RPMI7951 (cell line): ENCODE measurements at regions not wholly inside any gene's neighbourhood (a gene's known extent, or its start where the extent isn't known, plus 50 kb on each side); places are given as distances from the start of the nearest gene placed in this dataset.

Experiments
- DNase-seq: peaks from one replicate; pipeline ENCODE4 v3.0.0-alpha.2; 2012; ENCODE audit warnings: low read depth

DNA sequence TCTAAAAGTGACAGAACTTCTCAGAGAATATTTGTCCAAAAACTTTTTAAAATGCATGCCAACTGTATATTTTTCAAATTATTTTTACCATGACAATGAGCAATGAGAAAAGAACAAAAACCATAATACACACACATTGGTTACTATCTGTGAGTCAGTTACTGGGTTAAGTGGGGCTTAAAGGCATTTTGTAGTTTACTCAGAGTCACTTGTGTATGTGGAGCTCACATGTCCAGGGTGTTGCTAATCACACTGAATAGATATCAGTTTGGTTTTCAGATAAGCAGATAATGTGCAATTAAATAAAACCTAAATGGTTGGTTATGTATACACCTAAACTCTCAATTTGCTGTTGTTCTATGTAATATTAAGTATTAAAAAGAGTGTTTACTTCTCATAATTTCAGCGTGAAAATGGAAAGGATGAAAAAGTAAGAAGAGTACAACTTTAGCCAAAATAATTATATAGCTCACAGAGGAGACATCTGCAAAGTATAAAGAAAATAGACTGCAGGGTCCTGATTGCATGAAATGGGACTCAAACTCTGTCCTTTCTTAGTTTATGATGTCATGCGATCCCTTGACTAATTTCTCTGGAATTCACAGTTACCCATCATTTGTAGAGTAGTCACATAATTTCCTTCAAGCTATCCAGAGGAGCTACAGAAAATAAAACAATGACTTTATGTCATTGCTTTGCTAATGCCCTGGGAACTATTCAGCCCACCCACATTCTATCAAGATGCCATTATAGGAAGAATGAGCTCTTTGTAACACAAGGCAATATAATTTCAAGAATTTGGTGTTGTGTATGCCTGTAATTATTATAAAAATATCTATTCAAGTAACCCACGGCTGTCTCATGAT lies 388.0 kb upstream of the ZNF608 start:
- DNase-seq: peak; percentile 89

DNA sequence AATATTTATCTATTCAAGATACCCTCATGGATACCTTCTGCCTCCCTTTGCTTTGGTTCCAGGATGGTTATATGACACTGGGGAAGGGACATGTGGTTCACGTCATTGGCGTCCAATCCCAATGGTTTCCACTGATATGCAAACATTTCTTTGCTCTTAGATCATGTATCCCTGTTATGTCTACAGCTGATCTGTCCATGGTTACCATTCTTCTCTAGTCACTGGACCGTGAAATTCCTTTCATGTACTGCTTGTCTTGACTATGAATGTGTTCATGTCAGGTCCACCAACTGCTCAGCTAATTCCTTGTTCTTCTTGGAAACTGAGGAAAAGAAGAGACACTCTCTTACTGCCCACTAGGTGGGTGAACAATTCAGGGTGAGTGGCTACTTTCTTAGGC lies 391.1 kb upstream of the ZNF608 start:
- DNase-seq: peak; percentile 6

DNA sequence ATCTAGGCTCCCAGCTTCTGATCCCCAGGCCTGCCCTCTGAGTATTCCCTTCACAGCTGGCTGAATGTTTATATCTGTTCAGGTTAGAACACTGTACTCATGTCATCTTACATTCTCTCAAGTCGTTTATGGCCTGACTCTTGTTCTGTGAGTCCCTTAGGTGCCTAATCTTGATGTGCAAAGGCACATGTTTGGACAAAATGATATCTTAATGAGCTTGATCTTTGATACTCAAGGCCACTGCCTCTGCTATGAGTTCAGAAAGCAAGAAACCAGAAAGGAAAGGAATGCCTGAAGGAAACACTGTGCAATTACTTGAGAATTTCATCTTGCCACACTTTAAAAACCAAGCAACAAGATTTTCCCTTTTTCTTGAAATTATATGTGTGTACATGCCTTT lies 391.8 kb upstream of the ZNF608 start:
- no peak for DNase-seq

DNA sequence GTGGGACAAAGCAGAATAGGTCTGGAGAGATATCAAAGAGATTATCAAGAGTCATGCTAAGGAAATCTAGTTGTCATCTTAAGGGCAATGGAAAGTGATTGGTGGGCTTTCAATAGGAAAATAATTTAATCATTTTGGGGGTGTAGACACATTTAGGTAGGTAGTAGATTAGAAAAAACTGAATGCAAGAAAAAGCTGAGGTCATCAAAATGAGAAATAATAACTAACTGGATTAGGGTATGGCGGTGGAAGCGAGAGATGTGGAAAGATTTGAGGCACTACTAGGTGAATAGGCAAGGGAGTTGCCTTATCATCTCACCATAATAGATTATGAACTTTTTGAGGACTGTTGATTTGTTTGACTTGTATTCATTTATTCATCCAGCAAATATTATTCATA lies 393.2 kb upstream of the ZNF608 start:
- DNase-seq: no peak

DNA sequence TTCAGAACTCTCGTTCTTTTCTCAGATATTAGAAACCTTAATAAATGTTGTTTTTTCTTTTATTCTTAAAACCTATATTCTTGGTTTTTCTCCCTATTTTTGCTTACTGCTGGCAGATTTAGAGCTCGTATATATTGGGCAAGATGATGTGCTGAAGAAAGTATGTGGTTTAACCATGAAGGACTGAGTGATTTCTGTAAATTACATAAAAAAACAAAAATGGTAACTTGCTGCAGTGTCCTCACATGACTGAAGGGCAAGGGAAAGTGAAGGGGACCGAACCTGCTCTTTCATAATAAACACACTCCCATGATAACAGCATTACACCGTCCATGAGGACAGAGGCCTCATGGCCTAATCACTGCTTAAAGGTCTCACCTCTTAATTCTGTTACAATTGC lies 393.8 kb upstream of the ZNF608 start:
- DNase-seq: no peak

DNA sequence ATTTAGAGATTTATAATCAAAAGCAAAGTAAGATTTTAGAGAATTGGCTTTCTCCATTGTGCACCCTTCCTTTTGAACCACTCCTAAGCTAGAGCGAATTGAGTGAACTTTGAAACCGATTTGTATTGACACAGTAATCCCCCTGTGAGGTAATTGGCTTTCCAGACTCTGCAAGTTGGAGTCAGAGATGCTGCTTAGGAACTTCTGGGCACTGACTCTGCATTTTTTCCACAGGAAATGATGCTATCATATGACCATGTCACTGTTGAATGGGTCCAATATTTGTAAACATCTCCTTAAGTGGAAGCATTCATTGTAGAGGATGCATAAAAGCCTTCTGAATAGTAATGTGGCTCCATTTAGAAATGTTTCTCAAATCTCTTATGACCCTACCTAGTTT lies 394.4 kb upstream of the ZNF608 start:
- DNase-seq: peak; percentile 44

DNA sequence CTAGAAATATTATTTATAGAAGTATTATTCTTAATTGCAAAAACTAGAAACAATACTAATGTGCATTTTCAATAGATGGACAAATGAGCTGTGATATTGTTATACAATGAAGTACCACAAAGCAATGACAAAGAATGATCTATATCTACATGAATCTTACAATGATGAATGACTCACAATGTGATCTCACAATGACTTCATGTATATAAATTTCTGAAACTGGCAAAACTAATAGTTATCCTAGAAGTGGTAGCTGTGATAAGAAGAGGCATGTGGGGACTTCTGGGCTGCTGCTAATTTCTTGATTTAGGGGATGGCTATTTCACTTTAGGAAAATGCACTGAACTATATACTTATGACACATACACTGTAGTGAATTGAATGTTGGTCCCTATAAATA lies 396.0 kb upstream of the ZNF608 start:
- DNase-seq: peak; percentile 16

DNA sequence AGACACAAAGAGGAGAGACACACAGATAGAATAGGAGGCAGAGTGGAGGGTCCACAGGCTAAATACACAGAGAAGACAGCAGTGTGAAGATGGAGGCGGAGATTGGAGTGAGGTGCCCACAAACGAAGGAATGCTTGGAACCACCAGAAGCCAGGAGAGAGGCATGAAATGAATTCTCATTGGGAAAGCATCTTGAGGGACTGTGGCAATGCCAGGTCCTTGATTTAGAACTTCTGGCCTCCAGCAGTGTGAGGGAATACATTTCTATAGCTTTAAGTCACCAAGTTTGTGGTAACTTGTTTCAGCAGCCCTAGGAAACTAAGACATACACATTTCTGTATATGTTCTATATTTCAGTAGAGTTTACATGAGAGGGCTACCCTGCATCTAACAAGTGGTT lies 396.6 kb upstream of the ZNF608 start:
- peak; percentile 9 for DNase-seq

DNA sequence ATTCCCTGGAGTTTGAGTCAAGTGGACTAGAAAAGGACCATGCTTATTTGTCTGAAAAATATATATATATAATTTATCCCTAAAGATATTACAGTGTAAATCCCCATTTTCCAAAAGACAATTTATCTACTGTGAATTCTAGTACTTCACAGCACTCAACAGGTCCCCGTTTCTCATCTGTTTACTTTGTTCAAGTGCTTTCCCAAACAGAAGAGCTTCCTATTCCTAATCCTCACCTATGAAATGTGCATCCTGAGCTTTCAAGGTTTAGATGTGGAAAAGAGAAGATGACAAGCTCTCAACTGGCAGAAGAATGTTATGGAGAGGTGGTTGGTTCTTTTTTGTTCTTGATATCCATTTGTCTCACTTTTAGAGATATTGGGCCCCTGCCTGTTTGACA lies 401.6 kb upstream of the ZNF608 start:
- DNase-seq: no peak

DNA sequence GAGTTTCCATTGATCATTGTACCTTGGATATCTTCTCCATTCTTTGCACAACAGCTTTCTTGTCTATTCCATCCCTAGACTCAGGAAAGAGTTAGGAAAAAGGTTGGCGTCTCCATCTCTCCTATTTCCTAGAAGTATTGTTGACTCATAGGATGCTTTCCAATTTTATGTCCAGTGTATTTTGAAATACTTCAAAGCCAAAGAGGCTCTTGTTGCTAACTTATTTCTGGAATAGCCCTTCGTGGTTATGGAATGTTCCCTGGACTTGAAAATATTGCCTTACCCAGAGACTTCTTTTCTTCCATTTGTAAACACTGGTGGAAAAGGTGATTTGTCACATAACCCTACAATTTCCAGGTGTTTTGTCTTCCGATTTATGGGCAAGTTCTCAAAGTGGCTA lies 402.3 kb upstream of the ZNF608 start:
- DNase-seq: peak; percentile 6

DNA sequence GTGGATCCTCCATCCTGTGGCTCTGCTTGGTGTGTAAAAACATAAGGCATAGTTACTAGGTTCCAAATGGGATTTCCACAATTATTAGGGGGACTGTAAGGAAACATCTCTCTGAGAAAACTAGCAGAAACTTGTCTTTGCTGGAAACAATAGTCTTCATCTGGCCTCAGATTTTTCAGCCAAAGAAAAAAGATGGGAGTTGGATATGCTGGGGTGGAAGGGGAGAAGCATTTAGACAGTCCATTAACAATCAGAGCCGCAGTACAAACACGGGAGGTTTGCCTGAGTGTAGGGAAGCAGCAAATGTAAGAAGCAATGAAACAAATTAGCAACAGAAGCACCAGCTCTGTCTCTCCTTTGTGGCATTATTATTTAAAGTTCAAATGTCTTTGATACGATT lies 402.7 kb upstream of the ZNF608 start:
- no peak for DNase-seq

DNA sequence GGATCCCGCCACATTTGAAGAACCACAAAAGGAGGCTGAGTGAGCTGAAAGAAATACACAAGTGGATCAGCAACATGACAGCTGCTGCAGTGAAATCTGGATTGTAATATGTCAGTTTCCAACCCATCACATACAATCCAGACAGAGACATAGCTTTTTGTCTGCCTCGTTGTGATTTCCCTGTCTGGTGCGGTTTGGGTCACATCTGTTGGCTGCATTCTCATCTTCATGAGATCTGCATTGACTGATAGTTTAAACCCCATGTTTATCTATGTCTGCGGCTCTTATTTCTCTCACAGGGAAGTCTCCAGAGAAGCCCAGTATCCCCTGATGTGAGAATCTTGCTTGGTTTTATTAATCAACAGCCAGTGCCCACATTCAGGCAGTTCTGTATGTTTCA lies 403.1 kb upstream of the ZNF608 start:
- DNase-seq: peak; percentile 9

DNA sequence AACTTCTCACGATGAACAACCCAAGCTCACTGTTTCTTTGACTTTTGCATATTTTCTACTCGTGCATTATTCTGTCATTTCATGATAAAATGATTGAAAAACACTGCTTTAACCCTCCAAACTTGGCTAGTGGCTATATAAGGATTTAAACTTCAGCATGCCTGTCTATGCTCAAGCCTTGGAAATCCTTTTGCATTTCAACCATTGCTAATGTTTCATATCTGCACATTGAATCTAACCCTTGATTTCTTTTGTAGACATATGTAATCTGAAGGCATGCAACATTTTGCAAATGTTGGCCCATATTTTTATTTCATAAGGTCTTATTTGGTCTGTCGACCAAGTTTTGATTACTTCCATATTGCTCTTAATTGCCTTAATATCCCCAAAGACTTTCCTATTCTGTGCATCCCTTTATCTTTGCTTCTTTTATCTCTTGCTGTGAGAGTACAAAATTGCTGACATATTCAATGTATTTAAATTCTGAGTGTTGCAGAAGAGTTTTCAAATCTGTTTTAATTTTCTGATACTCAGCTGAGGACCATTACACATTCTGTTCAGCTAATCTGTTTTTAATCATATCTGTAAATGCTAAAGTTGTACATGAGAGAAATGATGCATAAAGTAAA lies 403.7 kb upstream of the ZNF608 start:
- no peak for DNase-seq

DNA sequence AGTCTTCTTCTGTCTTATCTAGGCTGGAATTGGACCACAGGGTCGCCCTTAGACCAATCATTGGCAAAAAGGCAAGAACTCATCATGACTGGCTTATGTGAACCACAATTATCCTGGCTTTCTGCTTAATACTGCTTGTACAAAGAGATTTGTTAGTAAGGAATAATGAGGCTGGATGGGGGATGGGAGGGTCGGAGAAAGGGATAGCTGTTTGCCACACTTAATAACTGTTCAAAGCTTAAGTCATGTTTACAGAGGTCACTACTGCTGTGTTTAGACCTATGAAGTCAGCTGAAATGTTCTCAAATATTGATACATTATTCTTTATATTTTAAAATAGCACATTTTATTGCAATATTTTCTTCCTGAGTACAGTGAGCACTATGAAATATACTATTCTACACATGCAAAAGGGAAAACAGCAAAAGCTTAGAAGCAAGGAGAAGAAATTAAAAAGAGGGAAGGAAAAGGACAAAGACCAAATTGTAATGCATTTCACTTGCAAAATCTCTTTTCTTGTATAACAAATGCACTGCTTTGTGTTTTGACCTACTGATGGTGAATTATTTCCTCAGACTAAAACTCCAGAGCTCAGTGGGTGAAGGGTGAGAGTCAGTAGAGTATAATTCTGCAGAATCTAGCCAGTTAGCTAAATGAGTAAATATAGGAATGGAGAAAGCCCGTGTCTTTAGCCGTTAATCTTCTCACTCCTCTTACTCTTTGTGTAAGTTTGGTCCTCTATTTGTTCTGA lies 404.9 kb upstream of the ZNF608 start:
- DNase-seq: no peak

DNA sequence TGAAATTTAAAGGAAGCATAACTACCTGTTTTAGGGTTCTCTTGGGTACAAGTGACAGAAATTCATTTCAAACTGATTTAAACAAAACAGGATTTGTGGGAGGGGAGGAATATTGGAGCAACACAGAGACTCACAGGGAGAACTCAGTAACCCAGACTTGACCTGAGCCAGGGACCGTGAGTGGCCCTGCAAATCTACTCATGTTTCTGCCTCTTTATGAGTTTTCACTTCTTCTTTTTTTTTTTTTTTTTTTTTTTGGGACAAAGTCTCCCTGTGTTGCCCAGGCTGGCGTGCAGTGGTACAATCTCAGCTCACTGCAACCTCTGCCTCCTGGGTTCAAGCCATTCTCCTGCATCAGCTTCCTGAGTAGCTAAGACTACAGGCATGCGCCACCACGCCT lies 405.6 kb upstream of the ZNF608 start:
- DNase-seq: peak; percentile 28

DNA sequence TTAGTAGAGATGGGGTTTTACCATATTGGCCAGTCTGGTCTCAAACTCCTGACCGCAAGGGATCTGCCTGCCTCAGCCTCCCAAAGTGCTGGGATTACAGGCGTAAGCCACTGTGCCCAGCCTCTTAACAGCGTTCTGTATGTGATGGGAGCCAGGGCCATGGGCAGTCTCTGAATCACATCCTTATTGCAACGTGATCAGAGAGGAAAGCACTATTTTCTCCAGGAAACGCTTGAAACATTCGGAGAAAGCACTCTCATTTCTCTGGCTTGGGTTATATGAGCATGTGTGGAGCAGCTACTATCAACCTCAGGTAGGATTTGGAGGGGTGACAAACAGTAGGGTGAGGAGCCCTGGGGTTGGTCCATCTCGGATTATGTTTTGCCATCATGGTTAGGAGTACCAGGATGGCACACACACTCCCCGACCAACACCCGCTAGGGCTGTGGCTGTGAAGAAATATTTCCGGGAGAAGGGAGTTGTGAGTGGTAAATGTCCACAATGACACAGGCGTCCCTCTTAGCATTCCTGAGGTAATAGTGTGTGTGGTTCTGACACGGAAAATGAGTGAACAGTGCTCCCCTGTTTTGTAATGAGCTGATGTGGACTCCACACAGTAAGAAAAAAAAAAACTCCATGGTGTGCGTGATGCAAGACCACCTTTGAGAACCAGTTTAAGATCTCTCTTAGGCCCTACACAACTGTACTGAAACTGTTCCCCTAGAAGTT lies 406.2 kb upstream of the ZNF608 start:
- peak; percentile 65 for DNase-seq

DNA sequence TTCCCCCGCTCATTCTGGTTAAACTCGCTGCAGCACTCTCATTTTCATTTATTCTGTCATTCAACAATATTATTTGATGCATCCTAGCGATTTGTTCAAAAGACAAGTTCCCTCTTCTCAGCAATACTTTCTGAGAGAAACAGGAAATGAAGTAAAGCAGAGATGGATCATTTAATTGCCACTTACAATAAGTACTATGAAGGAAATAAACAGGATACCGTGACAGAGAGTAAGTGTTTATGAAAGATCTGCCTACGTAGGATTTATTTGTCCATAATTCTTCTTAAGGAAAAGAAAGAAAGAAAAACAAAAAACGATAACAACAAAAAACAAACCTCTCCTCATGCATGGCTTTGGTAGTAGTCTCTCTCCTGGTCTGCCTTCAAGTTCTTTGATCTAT lies 406.8 kb upstream of the ZNF608 start:
- DNase-seq: no peak

DNA sequence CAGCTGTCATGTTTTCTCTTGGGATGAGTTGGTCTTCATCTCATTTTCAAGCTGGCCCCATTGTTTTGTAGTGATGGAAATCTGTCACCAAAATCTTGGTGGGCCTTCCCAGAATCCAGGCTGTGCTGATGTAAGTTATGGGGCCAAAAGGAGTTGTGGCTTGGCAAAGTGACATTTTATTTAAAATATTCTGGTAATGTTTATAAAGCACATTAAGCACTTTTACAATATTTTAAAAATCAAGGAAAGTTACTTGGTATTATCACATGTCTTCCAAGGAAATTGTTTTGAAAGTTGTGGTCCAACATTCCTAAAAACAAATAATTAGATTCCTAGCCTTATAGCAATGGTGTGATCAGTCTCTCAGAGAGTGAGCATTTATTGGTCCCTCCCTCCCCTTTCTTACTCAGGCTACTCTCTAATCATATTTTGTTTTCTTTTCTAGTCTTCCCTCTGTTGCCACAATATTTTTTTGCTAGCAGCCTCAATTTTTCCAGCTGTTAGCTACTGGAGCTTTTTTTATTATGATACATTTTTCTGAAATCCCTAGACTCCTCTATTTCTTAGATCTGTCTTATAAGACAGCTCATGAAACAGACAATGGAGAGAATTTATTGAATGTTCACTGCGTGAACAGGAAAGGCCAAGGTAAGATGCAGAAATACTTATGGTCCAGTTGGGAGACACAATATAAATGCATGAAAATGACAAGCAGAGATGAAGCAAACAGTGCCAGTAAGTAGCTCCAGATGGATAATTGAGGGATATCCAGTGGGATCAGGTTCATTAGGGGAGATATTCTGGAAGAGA lies 408.1 kb upstream of the ZNF608 start:
- no peak for DNase-seq

DNA sequence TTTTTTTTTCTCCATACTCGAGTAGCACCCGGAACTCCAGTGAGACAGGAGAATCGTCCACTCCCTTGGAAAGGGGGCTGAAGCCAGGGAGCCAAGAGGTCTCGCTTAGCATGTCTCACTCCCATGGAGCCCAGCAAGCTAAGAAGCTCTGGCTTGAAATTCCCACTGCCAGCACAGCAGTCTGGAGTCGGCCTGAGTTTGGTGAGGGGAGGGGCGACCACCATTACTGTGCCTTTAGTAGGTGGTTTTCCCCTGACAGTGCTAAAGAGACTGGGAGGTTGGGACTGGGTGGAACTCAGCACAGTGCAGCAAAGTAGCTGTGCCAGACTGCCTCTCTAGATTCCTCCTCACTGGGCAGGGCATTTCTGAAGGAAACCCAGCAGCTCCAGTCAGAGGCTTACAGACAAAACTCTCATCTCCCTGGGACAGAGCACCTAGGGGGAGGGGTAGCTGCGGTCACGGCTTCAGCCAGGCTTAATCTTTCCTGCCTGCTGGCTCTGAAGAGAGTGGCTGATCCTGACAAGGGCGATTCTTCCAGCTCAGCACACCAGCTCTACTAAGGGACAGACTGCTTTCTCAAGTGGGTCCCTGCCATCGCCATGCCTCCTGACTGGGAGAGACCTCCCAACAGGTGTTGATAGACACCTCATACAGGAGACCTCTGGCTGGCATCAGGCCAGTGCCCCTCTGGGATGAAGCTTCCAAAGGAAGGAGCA lies 414.5 kb upstream of the ZNF608 start:
- peak; percentile 29 for DNase-seq

DNA sequence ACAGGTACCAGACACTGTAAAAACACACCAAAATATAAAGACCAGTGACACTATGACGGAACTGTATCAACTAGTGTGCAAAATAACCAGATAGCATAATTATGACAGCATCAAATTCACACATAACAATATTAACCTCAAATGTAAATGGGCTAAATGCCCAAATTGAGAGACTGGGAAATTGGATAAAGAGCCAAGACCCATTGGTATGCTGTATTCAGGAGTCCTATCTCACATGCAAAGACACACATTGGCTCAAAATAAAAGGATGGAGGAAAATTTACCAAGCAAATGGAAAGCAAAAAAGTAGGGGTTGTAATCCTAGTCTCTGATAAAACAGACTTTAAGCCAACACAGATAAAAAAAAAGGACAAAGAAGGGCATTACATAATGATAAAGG lies 416.3 kb upstream of the ZNF608 start:
- DNase-seq: no peak

DNA sequence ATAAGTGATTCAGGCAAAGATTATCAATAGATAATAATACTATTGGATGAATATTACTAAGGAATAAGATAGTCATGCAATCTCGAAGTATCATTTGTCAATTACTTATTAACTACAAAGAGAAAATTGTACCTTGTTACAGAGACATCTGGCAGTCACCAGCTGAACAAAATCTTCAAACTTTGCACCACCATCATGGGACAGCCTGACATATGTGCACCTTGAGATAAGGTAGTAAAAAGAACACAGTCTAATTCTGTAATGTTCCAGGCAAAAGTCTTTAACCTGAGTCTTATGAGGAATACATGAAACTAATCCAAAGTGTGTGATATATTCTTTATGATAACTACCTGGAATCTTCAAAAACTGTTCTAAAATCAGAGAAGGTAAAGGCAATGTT lies 423.0 kb upstream of the ZNF608 start:
- no peak for DNase-seq
